RWPE1 (cell line): ENCODE measurements at regions not wholly inside any gene's neighbourhood (a gene's known extent, or its start where the extent isn't known, plus 50 kb on each side); places are given as distances from the start of the nearest gene placed in this dataset.
A peak's percentile ranks its signal among the peaks of the same experiment; 100 is the strongest.

Experiments used
- CTCF ChIA-PET: fragments of 350-600 bp; sonication (Branson Sonifier 250); formaldehyde crosslinking; extraction: SDS; loops from one replicate; lab custom pipeline; 2021; lab: Yijun Ruan, JAX
- POLR2A ChIA-PET: fragments of 400-600 bp; formaldehyde crosslinking; extraction: SDS; loops from one replicate; lab custom pipeline; 2020; ENCODE audit warnings: antibody characterized with exemption; ENCODE audit not compliant: low non-redundant PET; lab: Yijun Ruan, JAX
- DNase-seq: peaks from one replicate; pipeline ENCODE4 v3.0.0; 2012; ENCODE audit warnings: low spot score
- H3K27ac ChIP-seq: fragments of 450-650 bp; 2 replicates; pipeline ENCODE4 v1.5.1; 2017
- TF ChIP-seq, protein P1 (sequence below): fragments of 450-650 bp; conservative IDR thresholded peaks from 2 replicates; pipeline ENCODE4 v1.5.1; 2017; ENCODE audit warnings: low read depth, mild to moderate bottlenecking

DNA sequence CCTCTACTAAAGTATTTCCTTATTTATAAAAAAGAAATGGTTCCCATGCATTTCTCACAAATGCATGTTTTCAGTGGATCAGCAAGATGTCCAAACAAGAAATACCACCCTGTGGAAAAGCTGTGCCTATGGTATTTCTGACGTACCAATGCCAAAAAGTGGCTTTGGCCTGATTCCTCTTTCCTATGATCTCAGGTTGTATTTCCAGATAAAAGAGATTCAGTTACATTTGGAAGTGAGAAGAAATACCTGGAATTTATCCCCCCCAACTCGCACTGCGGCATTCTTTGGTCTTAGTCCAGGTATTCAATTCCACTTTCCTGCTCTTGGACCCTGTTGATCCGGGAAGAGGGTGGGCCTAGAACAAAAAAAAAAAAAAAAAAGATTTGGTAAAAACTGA is 815.9 kb upstream of the FRG1 start:
- TF ChIP-seq, protein P1, sequence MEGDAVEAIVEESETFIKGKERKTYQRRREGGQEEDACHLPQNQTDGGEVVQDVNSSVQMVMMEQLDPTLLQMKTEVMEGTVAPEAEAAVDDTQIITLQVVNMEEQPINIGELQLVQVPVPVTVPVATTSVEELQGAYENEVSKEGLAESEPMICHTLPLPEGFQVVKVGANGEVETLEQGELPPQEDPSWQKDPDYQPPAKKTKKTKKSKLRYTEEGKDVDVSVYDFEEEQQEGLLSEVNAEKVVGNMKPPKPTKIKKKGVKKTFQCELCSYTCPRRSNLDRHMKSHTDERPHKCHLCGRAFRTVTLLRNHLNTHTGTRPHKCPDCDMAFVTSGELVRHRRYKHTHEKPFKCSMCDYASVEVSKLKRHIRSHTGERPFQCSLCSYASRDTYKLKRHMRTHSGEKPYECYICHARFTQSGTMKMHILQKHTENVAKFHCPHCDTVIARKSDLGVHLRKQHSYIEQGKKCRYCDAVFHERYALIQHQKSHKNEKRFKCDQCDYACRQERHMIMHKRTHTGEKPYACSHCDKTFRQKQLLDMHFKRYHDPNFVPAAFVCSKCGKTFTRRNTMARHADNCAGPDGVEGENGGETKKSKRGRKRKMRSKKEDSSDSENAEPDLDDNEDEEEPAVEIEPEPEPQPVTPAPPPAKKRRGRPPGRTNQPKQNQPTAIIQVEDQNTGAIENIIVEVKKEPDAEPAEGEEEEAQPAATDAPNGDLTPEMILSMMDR: no peak
- no peak overlapping the region for H3K27ac ChIP-seq
- CTCF ChIA-PET: interaction anchor here (0.6 to 0.8 kb wide), 3 partner anchors 194 to 753 kb away, joined by 3 read pairs; no protein-coding TSS in a partner anchor
- POLR2A ChIA-PET: no interaction called here
- DNase-seq: no peak

DNA sequence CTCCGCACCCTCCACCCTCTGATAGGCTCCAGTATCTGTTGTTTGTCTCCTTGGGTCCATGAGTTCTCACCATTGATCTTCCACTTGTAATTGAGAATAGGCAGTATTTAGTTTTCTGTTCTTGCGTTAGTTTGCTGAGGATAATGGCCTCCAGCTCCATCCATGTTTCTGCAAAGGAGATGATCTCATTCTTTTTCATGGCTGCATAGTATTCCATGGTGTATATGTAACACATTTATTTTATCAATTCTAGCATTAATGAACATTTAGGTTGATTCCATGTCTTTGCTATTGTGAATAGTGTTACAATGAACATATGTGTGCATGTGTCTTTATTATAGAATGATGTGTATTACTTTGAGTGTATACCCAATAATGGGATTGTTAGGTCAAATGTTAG is 814.6 kb upstream of the FRG1 start:
- TF ChIP-seq, protein P1: no peak
- POLR2A ChIA-PET: no interaction called here
- CTCF ChIA-PET: no interaction called here
- no peak for DNase-seq
- no peak overlapping the region for H3K27ac ChIP-seq

DNA sequence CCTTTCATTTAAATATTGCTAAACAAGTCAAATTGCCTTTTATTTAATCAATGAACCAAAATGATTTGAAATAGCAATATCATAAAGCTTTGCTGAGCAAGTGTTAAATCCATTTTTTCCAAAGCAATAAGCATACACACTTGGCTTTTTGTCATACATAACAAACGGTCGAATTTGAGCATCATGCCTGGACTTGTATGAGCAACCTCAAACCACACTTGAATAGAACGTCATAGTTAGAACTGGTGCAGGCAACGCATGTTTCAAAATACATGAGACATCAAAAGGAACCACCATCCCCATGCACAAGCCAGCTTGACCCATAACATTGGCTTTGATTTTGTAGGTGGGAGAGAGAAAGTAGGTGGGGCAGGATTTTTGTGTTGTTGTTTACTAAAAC is 812.3 kb upstream of the FRG1 start:
- DNase-seq: peak; percentile 28
- TF ChIP-seq, protein P1: no peak
- ChIA-PET CTCF (interaction anchor here (0.6 to 1.1 kb wide), 2 partner anchors 78 to 776 kb away, joined by 3 to 6 read pairs; no protein-coding TSS in a partner anchor), POLR2A (no interaction called here)
- H3K27ac ChIP-seq: no peak overlapping the region

DNA sequence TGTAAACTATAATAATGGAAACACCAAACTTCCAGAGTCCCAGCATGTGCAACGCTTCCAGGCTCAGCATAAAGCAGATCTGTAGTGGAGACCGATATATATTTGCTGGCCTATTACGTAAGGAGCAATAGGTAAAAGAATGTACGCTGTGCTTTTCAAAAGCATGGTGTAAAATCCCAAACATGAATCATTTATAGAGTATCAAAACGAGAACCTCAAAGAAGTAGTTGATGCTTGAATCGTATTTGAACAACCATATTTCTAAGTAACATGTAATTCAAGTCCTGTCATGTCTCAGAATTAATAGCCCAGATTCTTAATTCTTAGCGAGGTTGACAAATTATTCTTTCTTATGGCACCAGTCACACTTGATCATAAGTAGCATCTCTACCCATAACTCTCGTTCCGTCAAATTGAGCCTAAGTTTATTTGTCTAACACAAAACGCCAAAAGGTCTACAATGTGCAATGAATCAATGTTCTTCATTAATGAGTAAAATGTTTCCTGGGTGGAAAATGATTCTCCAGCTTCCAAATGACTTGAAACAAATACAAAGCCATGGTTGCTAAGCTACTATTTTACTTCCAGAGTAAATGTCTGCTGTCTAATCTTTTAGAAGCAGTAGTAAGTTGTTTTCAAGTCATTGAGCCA is 811.5 kb upstream of the FRG1 start:
- H3K27ac ChIP-seq: no peak overlapping the region
- ChIA-PET POLR2A (no interaction called here), CTCF (no interaction called here)
- TF ChIP-seq, protein P1: no peak
- DNase-seq: no peak

DNA sequence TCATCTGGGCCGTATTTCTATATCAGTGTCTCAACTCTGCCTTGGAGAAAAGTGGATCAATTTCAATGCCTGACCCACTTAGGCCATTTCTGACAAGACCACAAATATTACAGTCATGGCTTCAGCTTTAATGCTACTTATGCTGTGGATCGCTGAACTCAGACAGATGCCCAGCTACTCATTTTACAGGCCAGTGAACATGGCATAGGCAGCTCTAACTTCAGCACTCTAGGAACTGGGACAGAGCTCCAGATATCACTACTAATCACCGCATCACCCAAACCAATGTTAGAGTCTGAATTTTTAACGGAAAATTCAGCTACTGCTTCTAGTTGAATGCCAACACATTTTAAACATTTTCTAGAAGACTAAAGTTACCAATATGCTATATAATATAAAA is 809.6 kb upstream of the FRG1 start:
- no peak overlapping the region for H3K27ac ChIP-seq
- TF ChIP-seq, protein P1: no peak
- ChIA-PET POLR2A (no interaction called here), CTCF (no interaction called here)
- no peak for DNase-seq

DNA sequence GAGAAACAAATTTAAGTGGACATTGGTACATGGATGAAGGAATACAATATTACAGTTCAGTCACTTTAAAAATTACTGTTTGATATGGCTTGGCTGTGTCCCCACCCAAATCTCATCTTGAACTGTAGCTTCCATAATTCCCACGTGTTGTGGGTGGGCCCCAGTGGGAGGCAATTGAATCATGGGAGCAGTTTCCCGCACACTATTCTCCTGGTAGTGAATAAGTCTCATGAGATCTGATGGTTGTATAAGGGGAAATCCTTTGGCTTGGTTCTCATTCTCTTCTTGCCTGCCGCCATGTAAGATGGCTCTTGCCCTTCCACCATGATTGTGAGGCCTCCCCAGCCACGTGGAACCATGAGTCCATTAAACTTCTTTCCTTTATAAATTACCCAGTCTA is 804.2 kb upstream of the FRG1 start:
- CTCF ChIA-PET: no interaction called here
- no peak overlapping the region for H3K27ac ChIP-seq
- TF ChIP-seq, protein P1: no peak
- DNase-seq: no peak
- POLR2A ChIA-PET: no interaction called here
